ENCODE measurements at regions not wholly inside any gene's neighbourhood (a gene's known extent, or its start where the extent isn't known, plus 50 kb on each side); places are given as distances from the start of the nearest gene placed in this dataset.
"Not testable (repeated sequence)": the region's sequence is repeated elsewhere in the genome, so short reads cannot be mapped to it uniquely, and the experiment has no call there.

GRCh38 chr16:17049109-17049508, 421.7 kb downstream of the XYLT1 start:
- CTCF ChIA-PET; H3K4me3 Mint-ChIP-seq; intact Hi-C loops (cut with micrococcal nuclease); H3K27me3 Mint-ChIP-seq (ENCODE audit: low read depth); H3K36me3 Mint-ChIP-seq (ENCODE audit: low read depth); H3K27ac Mint-ChIP-seq; DNase-seq; H3K4me1 Mint-ChIP-seq (ENCODE audit: low read depth): not testable (repeated sequence)
- H3K9me3 Mint-ChIP-seq = peaks cover 16% of the 10 kb centered on the region

- no peak overlapping the region for H3K27ac Mint-ChIP-seq
- no peaks in the 10 kb centered on the region for H3K27me3 Mint-ChIP-seq (ENCODE audit: low read depth)
- no peak for DNase-seq
- no peaks in the 10 kb centered on the region for H3K36me3 Mint-ChIP-seq (ENCODE audit: low read depth)
- H3K4me3 Mint-ChIP-seq = no peak overlapping the region
- H3K9me3 Mint-ChIP-seq = peaks cover 18% of the 10 kb centered on the region
- peaks cover 3% of the 10 kb centered on the region for H3K4me1 Mint-ChIP-seq (ENCODE audit: low read depth)
- CTCF ChIA-PET = no interaction called here
- intact Hi-C loops (cut with micrococcal nuclease) = no loop called here
These were observed 420.3 kb downstream of the XYLT1 start for GRCh38 chr16:17050468-17050867.
